PC-9 (cell line): ENCODE measurements at regions not wholly inside any gene's neighbourhood (a gene's known extent, or its start where the extent isn't known, plus 50 kb on each side); places are given as distances from the start of the nearest gene placed in this dataset.

ENCODE experiments used
- BruUV-seq: library from RNA; stranded (reverse); fragments of 400-500 nt; replicated peaks from 2 replicates; lab custom pipeline; 2021; lab: Mats Ljungman, UMichigan
- CTCF ChIA-PET: fragments of 300-600 bp; sonication (Branson Sonifier 250); formaldehyde crosslinking; loops from one replicate; lab custom pipeline; 2022; ENCODE audit warnings: antibody characterized with exemption; lab: Charles Lee
- POLR2A ChIA-PET: fragments of 300-600 bp; sonication (Branson Sonifier 250); formaldehyde crosslinking; loops from one replicate; lab custom pipeline; 2022; ENCODE audit warnings: antibody characterized with exemption; ENCODE audit not compliant: unreplicated experiment; lab: Charles Lee
- DNase-seq, 2 experiments: peaks; one replicate each; pipeline versions ENCODE4 v3.0.0 to v3.0.0-alpha.2; 2015 to 2022; ENCODE audit warnings: mixed read lengths in 1 of 2
- H2AFZ ChIP-seq: fragments of 200-600 bp; sonication (generic); 2 replicates; pipeline ENCODE4 v1.8.1; 2017; ENCODE audit warnings: antibody characterized with exemption
- H3F3A ChIP-seq: fragments of 200-600 bp; sonication (generic); 2 replicates; pipeline ENCODE4 v1.8.1; 2017; ENCODE audit warnings: antibody characterized with exemption, mild to moderate bottlenecking, low read depth; ENCODE audit not compliant: insufficient read depth
- H3K27ac ChIP-seq: fragments of 200-600 bp; sonication (generic); 2 replicates; pipeline ENCODE4 v1.6.1; 2016; ENCODE audit warnings: mixed run types
- H3K27me3 ChIP-seq: fragments of 200-600 bp; sonication (generic); 2 replicates; pipeline ENCODE4 v1.6.1; 2016; ENCODE audit warnings: low read depth, mixed run types; ENCODE audit not compliant: insufficient read depth
- H3K36me3 ChIP-seq: fragments of 200-600 bp; sonication (generic); 2 replicates; pipeline ENCODE4 v1.6.1; 2016; ENCODE audit warnings: low read depth, mixed run types
- H3K4me1 ChIP-seq: fragments of 200-600 bp; sonication (generic); replicated peaks from 2 replicates; pipeline ENCODE4 v1.6.1; 2016; ENCODE audit warnings: mixed run types; ENCODE audit not compliant: insufficient read depth
- H3K4me2 ChIP-seq: fragments of 200-600 bp; sonication (generic); 2 replicates; pipeline ENCODE4 v1.6.1; 2017; ENCODE audit warnings: mixed run types
- H3K4me3 ChIP-seq: fragments of 200-600 bp; sonication (generic); 2 replicates; pipeline ENCODE4 v1.6.1; 2016; ENCODE audit warnings: mixed run types
- H3K79me2 ChIP-seq: fragments of 200-600 bp; sonication (generic); 2 replicates; pipeline ENCODE4 v1.6.1; 2017; ENCODE audit warnings: low read depth, mixed run types
- H3K9me2 ChIP-seq: fragments of 200-600 bp; sonication (generic); 2 replicates; pipeline ENCODE4 v1.8.1; 2017; ENCODE audit warnings: mild to moderate bottlenecking; ENCODE audit not compliant: insufficient read depth
- H3K9me3 ChIP-seq: fragments of 200-600 bp; sonication (generic); 2 replicates; pipeline ENCODE4 v1.8.1; 2016; ENCODE audit warnings: low read depth; ENCODE audit not compliant: insufficient read depth
- H4K20me1 ChIP-seq: fragments of 200-600 bp; sonication (generic); 2 replicates; pipeline ENCODE4 v1.8.1; 2017; ENCODE audit not compliant: insufficient read depth
- CTCF ChIP-seq: fragments of 200-600 bp; sonication (generic); conservative IDR thresholded peaks from 2 replicates; pipeline ENCODE4 v1.6.1; 2017; ENCODE audit warnings: mixed run types, antibody characterized with exemption, mild to moderate bottlenecking, moderate library complexity
- EZH2 ChIP-seq: fragments of 200-600 bp; sonication (generic); IDR thresholded peaks from 2 replicates; pipeline ENCODE4 v1.8.0; 2017; ENCODE audit warnings: antibody characterized with exemption, low read depth
- intact Hi-C: fragments of 100-400 bp; cut with micrococcal nuclease; formaldehyde crosslinking; loops from one replicate; pipeline ENCODE4 v1.10.0; 2022; ENCODE audit not compliant: unreplicated experiment

- Histone ChIP-seq H3F3A (no peaks in the 10 kb centered on the region), H3K27ac (no peak overlapping the region), H3K4me2 (no peak overlapping the region), H3K36me3 (no peaks in the 10 kb centered on the region), H4K20me1 (no peaks in the 10 kb centered on the region), H3K4me3 (no peak overlapping the region), H2AFZ (no peak overlapping the region), H3K79me2 (no peaks in the 10 kb centered on the region), H3K4me1 (no peaks in the 10 kb centered on the region), H3K27me3 (no peaks in the 10 kb centered on the region), H3K9me3 (no peaks in the 10 kb centered on the region), H3K9me2 (no peaks in the 10 kb centered on the region)
- intact Hi-C loops, result no loop called here
- TF ChIP-seq CTCF (peak; percentile 55), EZH2 (no peak)
- no peak for DNase-seq
- POLR2A ChIA-PET, result no interaction called here
- CTCF ChIA-PET, result no interaction called here
- BruUV-seq, result no TSS peak
Observed at GRCh38 chrX:106397788-106398538, 213.8 kb upstream of the RADX start.

- BruUV-seq, result no TSS peak
- Histone ChIP-seq H2AFZ (no peak overlapping the region), H4K20me1 (no peaks in the 10 kb centered on the region), H3F3A (no peaks in the 10 kb centered on the region), H3K9me3 (no peaks in the 10 kb centered on the region), H3K4me2 (no peak overlapping the region), H3K9me2 (no peaks in the 10 kb centered on the region), H3K4me1 (no peaks in the 10 kb centered on the region), H3K36me3 (no peaks in the 10 kb centered on the region), H3K27ac (no peak overlapping the region), H3K79me2 (no peaks in the 10 kb centered on the region), H3K27me3 (no peaks in the 10 kb centered on the region), H3K4me3 (no peak overlapping the region)
- DNase-seq, result no peak
- CTCF ChIA-PET, result no interaction called here
- TF ChIP-seq CTCF (no peak), EZH2 (no peak)
- POLR2A ChIA-PET, result no interaction called here
- intact Hi-C loops, result no loop called here
Observed at GRCh38 chrX:106401965-106402559, 209.7 kb upstream of the RADX start.

- no TSS peak for BruUV-seq
- H3K27me3 ChIP-seq, result no peaks in the 10 kb centered on the region
- POLR2A ChIA-PET, result no interaction called here
Observed at GRCh38 chrX:106404512-106404911, 207.3 kb upstream of the RADX start.

More at GRCh38 chrX:106404512-106404911, 207.3 kb upstream of the RADX start:
- Histone ChIP-seq H3K9me2 (no peaks in the 10 kb centered on the region), H2AFZ (no peak overlapping the region), H3K27ac (no peak overlapping the region), H3K79me2 (no peaks in the 10 kb centered on the region), H3K4me3 (no peak overlapping the region), H4K20me1 (no peaks in the 10 kb centered on the region), H3K4me1 (no peaks in the 10 kb centered on the region), H3F3A (no peaks in the 10 kb centered on the region), H3K9me3 (no peaks in the 10 kb centered on the region), H3K4me2 (no peak overlapping the region), H3K36me3 (no peaks in the 10 kb centered on the region)
- peak in 1 of 2 experiments; percentile 43 for DNase-seq
- intact Hi-C loops, result no loop called here
- CTCF ChIA-PET, result no interaction called here
- peak; percentile 58 for TF ChIP-seq CTCF
- TF ChIP-seq EZH2, result no peak
